ENCODE measurements at regions not wholly inside any gene's neighbourhood (a gene's known extent, or its start where the extent isn't known, plus 50 kb on each side); places are given as distances from the start of the nearest gene placed in this dataset.

DNA sequence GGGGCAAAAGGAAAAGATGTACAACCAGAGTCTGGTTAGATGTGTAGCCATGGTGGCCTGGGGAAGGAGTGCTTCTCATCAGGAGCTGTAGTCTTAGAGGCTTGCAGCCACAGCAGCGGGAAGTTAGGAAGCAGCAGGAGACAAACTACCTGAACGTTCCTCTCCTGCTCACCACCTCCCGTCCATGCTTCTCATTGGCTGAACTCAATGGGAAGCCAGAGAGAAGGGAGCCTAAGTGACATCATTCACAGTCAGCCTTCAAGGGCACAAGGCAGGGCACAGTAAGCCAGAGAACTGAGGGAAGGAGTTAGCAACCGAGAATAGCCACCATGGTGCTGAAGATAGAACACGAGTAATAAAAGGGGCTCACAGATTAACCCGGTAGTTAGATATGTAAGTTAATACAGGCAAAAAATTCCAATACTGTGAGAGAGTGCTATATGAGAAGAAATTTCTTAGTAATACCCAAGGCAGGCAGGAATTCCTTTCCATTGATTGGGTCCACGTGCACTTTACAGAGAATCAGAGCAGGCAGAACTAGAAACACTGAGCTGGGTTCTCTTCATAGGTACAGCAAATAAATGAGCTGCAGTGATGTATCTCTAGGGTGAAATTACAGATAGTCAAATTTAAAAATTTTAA, 391.5 kb upstream of the DACH1 start:
- DNase-seq (ENCODE audit: extremely low read depth in 1 of 2, low read depth in 1 of 2): no peak

DNA sequence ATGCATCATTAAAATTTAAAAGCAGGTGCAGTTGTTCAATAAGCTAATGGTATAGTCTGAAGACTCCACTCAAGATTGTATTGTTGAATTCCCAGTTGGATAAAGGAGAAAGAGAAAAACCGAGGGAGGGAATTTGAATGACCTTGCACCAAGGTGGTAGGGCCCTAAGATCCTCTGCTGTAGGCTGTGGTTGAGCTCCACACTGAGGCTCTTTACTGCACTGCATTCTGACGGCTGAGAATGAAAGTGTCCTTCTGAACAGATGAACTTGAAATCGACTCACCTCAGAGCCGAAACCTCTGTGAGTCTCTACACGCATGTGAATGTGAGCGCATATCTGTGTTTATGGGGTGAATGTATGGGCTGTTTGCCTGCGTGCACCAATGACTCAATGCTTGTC, 388.9 kb upstream of the DACH1 start:
- no peak for DNase-seq (ENCODE audit: extremely low read depth in 1 of 2, low read depth in 1 of 2)

- no peak for DNase-seq (ENCODE audit: extremely low read depth in 1 of 2, low read depth in 1 of 2)
Measured at GRCh38 chr13:72253754-72254153, 386.8 kb upstream of the DACH1 start.

GRCh38 chr13:72246396-72246795, 379.4 kb upstream of the DACH1 start:
- DNase-seq (ENCODE audit: extremely low read depth in 1 of 2, low read depth in 1 of 2): no peak

DNA sequence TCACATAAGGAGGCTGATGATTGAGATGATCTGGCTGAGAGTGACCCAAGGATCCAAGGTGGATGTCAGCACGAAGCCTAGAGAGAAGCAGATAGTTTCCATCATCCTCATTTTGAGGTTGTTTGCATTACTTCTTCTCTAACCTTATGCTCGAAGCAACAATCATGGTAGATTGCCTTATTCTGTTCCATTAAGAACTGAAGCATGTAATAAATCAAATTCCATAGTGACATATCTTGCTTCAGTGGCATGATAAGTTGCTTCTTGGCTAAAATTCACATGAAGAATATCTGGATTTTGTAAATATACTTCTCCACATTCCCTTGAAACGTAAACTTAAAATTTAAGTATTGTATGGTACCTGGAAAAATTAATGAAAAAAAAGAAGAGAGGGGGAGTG, 377.8 kb upstream of the DACH1 start:
- no peak for DNase-seq (ENCODE audit: extremely low read depth in 1 of 2, low read depth in 1 of 2)

DNA sequence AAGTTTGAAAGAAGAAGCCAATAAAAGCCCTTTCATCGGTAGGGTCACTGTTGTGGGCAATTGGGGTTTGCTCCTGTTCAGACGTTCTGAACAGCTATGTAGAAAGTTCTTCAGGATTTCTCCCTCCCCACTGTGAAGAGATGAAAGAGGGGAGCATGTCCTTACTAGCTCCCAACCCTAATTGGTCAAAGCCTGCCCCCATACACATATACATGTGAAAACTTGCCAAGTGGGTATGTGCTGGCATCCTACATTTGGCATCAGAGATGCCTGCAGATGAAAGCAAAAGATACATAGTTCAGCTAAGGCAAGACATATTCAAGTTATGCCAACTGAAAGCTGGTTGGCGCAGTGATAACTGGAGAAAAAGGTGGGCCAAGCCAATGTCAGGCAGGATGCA, 363.1 kb upstream of the DACH1 start:
- DNase-seq (ENCODE audit: extremely low read depth in 1 of 2, low read depth in 1 of 2): no peak

DNA sequence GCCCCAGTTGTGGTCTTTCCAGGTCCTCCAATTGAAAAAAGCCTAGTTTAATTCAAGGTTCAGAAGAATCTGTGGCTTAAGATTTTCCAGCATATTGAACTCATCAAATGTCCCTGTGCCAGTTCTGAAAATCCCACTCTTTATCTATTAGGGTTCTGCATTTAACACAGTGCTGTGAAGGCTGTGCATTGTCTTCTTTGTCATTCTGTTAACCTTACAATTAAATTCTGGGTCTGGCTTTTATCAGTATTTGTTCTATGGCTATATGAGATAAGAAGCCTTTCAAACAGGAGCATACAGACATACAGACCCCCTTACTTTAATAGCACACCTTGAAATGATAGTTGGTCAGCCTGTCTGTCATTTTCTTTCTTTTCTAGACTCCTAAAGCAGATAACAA, 362.1 kb upstream of the DACH1 start:
- no peak for DNase-seq (ENCODE audit: extremely low read depth in 1 of 2, low read depth in 1 of 2)

DNA sequence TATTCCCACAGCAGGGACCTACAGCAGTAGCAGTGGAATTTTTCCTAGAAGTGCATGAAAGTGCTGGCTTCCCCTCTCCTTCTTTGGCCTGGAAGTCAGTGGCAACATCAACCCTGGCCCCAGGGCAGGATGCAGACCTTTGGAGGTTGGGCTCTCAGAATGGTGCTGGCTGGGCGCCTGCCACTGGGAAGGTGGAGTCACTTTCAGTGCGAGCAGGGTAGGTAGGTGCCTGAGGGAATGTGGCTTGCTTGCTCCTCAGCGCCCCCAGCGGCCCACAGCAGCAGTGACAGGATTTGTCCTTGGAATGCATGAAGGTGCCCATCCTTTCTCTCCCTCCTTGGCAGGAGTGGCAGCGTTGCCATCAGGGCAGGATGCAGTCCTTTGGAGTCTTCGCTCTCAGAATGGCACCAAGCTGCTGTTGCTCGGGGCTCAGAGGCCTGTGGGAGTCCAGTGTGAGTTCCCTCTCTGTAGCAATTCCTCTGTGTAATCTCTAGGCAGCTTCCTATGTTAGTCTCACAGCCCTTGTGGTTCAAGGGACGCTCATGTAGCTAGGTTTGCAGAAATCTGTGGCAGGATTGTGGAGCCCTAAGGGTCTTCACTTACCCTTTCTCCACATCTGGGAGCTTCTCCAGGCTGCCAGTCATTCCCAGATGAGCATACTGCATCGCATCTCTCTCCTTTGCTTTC, 354.4 kb upstream of the DACH1 start:
- no peak for DNase-seq (ENCODE audit: extremely low read depth in 1 of 2, low read depth in 1 of 2)

DNA sequence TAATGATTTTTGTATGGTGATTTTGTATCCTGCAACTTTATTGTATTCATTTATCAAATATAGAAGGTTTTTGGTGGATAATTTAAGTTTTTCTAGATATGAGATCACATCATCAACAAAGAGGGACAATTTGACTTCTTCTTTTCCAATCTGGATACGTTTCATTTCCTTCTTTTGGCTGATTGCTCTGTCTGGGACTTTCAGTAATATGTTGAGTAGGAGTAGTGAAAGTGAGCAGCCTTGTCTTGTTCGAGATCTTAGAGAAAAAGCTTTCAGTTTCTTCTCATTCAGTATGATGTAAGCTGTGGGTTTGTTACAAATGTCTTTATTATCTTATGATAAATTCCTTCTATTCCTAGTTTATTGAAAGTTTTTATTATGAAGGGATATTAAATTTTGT, 352.0 kb upstream of the DACH1 start:
- no peak for DNase-seq (ENCODE audit: extremely low read depth in 1 of 2, low read depth in 1 of 2)

- no peak for DNase-seq (ENCODE audit: extremely low read depth in 1 of 2, low read depth in 1 of 2)
Measured at GRCh38 chr13:72217142-72217541, 350.1 kb upstream of the DACH1 start.

DNA sequence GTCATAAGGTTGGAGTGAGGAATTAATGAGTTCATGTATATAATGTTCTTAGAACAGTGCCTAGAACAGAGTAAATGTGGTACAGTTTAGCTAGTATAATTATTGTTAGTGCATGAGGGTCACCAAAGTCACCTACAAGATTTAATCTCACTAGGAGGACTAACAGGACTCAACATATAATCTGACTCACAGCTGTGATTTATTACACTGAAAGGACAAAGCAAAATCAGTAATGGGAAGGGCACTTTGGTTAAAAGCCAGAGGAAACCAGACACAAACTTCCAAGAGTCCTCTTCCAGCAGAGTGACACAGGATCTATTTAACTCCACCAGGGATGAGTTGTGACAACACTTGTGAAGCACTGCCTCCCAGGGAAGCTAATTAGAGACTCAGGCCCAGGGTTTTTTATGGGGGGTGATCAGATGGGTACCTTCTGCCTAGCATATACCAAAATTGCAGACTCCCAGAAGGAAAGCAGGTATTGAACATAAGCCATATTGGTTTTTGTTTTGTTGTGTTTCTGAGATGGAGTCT, 341.2 kb upstream of the DACH1 start:
- DNase-seq (ENCODE audit: extremely low read depth in 1 of 2, low read depth in 1 of 2): no peak

DNA sequence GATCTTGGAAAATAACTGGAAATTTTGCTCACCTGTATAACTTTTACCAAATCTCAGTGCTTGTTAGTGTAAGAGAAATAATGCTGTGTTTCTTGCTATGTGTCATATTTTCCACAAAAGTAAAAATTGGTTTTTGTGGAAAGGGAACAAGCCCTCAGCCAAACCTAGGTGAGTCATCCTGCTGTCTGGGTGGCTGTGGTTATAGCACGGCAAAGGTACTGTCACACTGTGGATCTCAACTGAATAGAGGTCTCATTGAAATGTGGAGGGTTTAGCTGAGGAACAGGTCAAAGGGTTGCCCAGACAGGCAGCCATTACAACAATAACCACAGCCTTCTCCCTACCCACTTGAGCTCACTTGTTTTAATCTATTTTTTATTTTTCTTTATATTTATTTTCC, 338.8 kb upstream of the DACH1 start:
- no peak for DNase-seq (ENCODE audit: extremely low read depth in 1 of 2, low read depth in 1 of 2)

- DNase-seq (ENCODE audit: extremely low read depth in 1 of 2, low read depth in 1 of 2): no peak
Measured at GRCh38 chr13:72204291-72204690, 337.3 kb upstream of the DACH1 start.

GRCh38 chr13:72201726-72202125, 334.7 kb upstream of the DACH1 start:
- DNase-seq (ENCODE audit: extremely low read depth in 1 of 2, low read depth in 1 of 2): no peak

DNA sequence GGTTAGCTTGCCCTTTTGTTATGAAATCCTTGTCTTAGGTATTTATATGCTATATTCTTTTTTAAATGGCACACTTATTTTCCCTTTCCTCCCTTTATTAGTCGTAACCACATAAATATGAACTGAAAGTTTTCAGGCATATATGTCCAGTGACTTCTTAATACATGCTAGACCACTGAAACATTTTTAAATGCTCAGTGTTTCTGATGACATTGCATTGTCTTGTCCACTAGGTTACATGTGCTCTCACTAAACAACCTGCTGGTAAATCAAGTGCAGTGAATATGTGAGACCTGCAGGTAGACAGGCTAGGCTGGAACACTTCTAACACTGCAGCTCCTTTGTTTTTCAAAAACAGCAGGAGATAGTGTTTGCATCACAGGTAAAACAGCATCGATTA, 332.6 kb upstream of the DACH1 start:
- DNase-seq (ENCODE audit: extremely low read depth in 1 of 2, low read depth in 1 of 2): no peak

DNA sequence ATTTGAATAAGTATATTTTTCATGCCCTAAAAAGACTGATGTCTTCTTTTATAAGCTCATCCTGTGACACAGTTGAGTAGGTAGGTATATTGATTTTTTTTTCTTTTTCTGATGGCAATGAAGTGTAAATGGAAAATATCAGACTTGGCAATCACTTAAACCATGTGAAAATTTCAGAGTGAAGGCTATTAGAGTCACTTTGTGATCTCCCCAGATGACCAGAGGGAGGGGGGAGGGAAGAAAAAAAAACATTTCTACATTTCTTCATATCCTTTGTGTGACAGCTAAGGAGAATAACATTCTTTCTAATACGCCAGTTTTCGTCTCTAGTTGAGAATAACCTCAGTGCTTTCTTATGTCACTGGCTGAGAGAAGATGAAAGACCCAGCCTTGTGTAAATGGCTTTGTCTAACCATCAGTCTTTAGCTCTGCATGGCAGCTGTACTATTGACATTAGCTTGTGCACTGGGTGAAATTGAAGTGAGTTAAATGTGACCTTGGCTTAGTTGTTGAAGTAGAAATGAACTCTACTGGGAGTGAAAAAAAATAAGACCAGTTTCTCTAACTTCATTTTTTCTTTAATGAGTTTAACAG, 332.1 kb upstream of the DACH1 start:
- DNase-seq (ENCODE audit: extremely low read depth in 1 of 2, low read depth in 1 of 2): no peak

DNA sequence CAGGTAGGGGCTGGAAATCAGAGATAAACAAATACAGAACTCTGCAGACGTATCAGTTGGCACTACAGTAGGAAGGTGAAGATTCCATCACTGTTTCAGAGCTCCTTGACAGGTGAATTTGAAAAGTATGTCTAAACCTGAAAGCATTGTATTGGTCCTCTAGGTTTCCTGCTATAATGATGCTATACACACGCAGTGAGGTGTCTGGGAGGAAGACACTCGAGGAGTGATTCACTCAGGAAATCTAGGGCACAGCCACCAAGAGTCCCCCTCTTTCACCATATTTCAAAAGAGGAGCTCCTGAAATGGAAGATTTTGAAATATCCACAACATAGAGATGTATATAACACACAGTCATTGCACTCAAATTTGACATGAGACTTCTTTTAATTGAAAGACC, 331.0 kb upstream of the DACH1 start:
- DNase-seq (ENCODE audit: extremely low read depth in 1 of 2, low read depth in 1 of 2): no peak

DNA sequence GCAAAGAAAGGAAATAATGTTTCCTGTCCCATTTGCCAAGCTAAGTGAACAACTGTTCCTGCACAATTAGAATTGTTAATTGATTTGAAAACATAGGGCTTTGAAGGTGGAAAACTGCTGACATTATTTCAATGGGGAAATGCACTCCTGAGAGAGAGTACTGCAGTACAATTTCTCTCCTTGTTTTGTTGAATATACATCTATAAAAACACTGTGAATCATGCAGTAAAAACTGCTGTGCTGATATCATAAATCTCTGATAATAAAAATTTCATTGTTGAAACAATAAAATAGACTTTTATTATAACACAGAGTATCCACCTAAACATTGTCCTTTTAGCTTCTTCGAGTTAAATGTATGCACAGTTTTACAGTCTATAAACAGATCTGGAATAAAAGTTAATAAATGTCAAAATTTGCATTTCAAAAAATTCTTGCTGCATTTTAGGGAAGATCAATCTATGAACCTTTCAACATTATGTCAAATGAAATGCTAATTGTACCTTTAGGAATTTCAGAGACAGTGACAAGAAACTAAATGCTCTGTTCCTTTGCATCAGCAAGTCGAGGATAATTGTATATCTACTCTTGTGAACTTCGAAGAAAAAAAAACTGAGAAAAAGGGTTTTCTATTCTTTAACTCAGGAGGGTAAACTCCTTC, 328.2 kb upstream of the DACH1 start:
- DNase-seq (ENCODE audit: extremely low read depth in 1 of 2, low read depth in 1 of 2): no peak

GRCh38 chr13:72194523-72194922, 327.5 kb upstream of the DACH1 start:
- no peak for DNase-seq (ENCODE audit: extremely low read depth in 1 of 2, low read depth in 1 of 2)

DNA sequence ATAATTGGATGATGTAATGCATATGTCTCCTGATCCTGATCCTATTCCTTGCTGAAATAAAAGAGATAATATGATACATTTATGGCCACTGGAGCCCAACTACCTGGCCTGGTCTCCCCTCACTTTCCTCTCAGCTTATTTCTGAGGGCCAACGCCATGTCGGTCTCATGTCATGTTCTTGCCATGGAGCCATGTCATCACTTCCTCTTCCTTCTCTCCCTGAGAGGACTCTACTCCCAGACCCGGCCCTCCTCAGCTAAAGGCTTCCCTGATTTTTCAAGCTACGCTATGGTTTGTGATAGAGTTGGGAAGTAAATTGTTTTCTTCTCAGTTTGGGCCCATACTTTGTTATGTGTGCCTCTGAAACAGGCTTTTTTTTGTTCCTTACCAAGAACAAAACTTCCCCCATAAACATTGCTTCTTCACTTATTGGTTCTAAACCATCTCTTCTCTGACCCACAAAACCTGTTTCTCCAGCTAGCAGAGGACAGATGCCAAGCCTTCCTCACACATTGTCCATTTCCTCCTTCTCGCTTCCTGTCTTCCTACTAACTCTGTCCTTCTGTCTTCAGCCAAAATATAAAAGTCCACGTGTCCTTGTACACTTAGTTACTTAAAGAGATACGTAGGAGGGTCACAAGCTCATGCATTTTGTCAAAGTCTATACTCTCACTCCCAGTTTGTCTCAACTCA, 319.9 kb upstream of the DACH1 start:
- no peak for DNase-seq (ENCODE audit: extremely low read depth in 1 of 2, low read depth in 1 of 2)

DNA sequence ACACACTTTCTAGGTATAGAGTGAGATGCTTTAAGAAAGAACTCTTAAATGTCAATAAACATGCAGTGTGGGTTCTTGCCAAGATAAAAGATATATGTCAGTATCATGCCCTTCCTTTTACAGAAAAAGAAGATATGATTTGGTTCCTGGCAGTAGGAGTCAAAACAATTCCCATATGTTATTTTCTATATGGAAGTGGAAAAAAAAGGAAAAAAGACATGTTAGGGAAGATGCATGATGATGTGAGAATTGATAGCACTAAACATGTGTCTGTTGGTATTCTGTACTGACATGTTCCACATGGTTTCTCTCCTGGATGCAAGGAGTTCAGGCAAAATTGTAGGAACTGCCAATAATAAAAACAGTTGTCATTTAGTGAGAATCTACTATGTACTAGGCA, 318.8 kb upstream of the DACH1 start:
- no peak for DNase-seq (ENCODE audit: extremely low read depth in 1 of 2, low read depth in 1 of 2)
